Panc1 (cell line): ENCODE measurements at regions not wholly inside any gene's neighbourhood (a gene's known extent, or its start where the extent isn't known, plus 50 kb on each side); places are given as distances from the start of the nearest gene placed in this dataset.

Experiments
- ATAC-seq: fragments of 200-7000 bp; cut with Tn5 transposase; 2 replicates; pipeline ENCODE4 v1.9.1; 2020; ENCODE audit warnings: mild to moderate bottlenecking, moderate library complexity
- BruUV-seq: library from RNA; stranded (reverse); fragments of 400-500 nt; replicated peaks from 2 replicates; lab custom pipeline; 2021; lab: Mats Ljungman, UMichigan
- CTCF ChIA-PET: fragments of 300-600 bp; sonication (Branson Sonifier 250); formaldehyde crosslinking; loops from one replicate; lab custom pipeline; 2022; ENCODE audit warnings: antibody characterized with exemption; lab: Charles Lee
- POLR2A ChIA-PET: fragments of 300-600 bp; sonication (Branson Sonifier 250); formaldehyde crosslinking; loops from one replicate; lab custom pipeline; 2022; ENCODE audit warnings: antibody characterized with exemption; lab: Charles Lee
- DNase-seq: peaks from one replicate; pipeline ENCODE4 v3.0.0-alpha.2; 2010; ENCODE audit warnings: low read depth, low spot score
- H3K27ac ChIP-seq: 2 replicates; pipeline ENCODE4 v1.5.1; 2011; ENCODE audit warnings: mild to moderate bottlenecking, low read length, inconsistent platforms
- H3K27me3 ChIP-seq: fragments of 200-500 bp; sonication (Bioruptor generic); 2 replicates; pipeline ENCODE4 v1.6.0; 2014; ENCODE audit warnings: low read length, inconsistent platforms; ENCODE audit not compliant: control insufficient read depth, insufficient read depth
- H3K36me3 ChIP-seq: fragments of 200-500 bp; sonication (Bioruptor generic); 2 replicates; pipeline ENCODE4 v1.5.1; 2014; ENCODE audit warnings: inconsistent platforms, mild to moderate bottlenecking, low read length, moderate library complexity; ENCODE audit not compliant: control insufficient read depth, insufficient read depth
- H3K4me1 ChIP-seq: 2 replicates; pipeline ENCODE4 v1.5.1; 2011; ENCODE audit warnings: inconsistent platforms, mild to moderate bottlenecking, low read length, moderate library complexity; ENCODE audit not compliant: control insufficient read depth, insufficient read depth
- H3K4me3 ChIP-seq, 2 experiments: 2 replicates each; pipeline ENCODE4 v1.5.1; 2011 to 2012; ENCODE audit warnings: low read depth in 2 of 2, low read length in 2 of 2, mild to moderate bottlenecking in 2 of 2, inconsistent platforms in 1 of 2, moderate library complexity in 1 of 2
- H3K9me3 ChIP-seq: fragments of 200-500 bp; sonication (Bioruptor generic); 2 replicates; pipeline ENCODE4 v1.5.1; 2014; ENCODE audit warnings: low read depth, mild to moderate bottlenecking, inconsistent platforms, low read length, moderate library complexity; ENCODE audit not compliant: control insufficient read depth, insufficient read depth
- POLR2AphosphoS5 ChIP-seq: IDR thresholded peaks from 2 replicates; pipeline ENCODE4 v1.6.1; 2012; ENCODE audit warnings: mild to moderate bottlenecking, low read depth, low read length, moderate library complexity
- SIN3A ChIP-seq: IDR thresholded peaks from 2 replicates; pipeline ENCODE4 v1.6.1; 2012; ENCODE audit warnings: low read depth, mild to moderate bottlenecking, low read length, moderate library complexity, borderline replicate concordance; ENCODE audit not compliant: insufficient read depth
- TCF7L2 ChIP-seq: IDR thresholded peaks from 2 replicates; pipeline ENCODE4 v1.6.1; 2011; ENCODE audit warnings: mild to moderate bottlenecking, low read depth, low read length, inconsistent platforms
- in situ Hi-C: cut with HindIII; loops from 2 replicates; pipeline ENCODE4 v1.10.0; 2016; ENCODE audit warnings: low sequenced_read_pairs, low pct_unique_long_range_greater_than_20kb
- intact Hi-C: fragments of 100-400 bp; cut with micrococcal nuclease; formaldehyde crosslinking; loops from one replicate; pipeline ENCODE4 v1.10.0; 2022; ENCODE audit not compliant: unreplicated experiment
- TF ChIP-seq, protein P1 (sequence below), 2 experiments: IDR thresholded peaks; 2 replicates each; pipeline ENCODE4 v1.6.1; 2011 to 2012; ENCODE audit warnings: low read depth in 2 of 2, control low read depth in 1 of 2, low read length in 1 of 2, mild to moderate bottlenecking in 1 of 2, moderate library complexity in 1 of 2; ENCODE audit not compliant: insufficient read depth in 1 of 2
- TF ChIP-seq, protein P2 (sequence below): fragments of 450-650 bp; IDR thresholded peaks from 2 replicates; pipeline ENCODE4 v1.5.1; 2017; ENCODE audit warnings: mild to moderate bottlenecking

DNA sequence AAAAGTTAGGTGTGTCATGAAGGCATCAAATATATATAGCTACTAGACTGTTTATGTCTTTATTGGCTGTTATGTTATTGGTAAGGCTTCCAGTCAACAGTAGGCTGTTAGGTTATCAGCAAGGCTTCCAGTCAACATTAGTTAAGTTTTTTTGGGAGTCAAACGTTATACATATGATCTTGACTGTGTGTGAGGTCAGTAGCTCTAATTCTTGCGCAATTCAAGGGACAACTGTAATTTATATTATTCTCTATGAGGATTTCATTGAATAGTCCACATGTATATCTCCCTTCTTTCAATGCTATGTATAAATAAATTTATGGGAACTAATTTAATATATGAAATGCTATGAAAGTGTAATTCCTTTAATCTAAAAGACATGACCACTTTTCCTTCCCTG lies 757.5 kb upstream of the TMEFF2 start:
- DNase-seq, result no peak
- POLR2A ChIA-PET, result no interaction called here
- Histone ChIP-seq H3K4me3 (no peak overlapping the region), H3K9me3 (no peaks in the 10 kb centered on the region), H3K4me1 (no peaks in the 10 kb centered on the region), H3K36me3 (no peaks in the 10 kb centered on the region), H3K27ac (no peak overlapping the region), H3K27me3 (no peaks in the 10 kb centered on the region)
- CTCF ChIA-PET, result no interaction called here
- TF ChIP-seq SIN3A, result no peak
- TF ChIP-seq, protein P1, sequence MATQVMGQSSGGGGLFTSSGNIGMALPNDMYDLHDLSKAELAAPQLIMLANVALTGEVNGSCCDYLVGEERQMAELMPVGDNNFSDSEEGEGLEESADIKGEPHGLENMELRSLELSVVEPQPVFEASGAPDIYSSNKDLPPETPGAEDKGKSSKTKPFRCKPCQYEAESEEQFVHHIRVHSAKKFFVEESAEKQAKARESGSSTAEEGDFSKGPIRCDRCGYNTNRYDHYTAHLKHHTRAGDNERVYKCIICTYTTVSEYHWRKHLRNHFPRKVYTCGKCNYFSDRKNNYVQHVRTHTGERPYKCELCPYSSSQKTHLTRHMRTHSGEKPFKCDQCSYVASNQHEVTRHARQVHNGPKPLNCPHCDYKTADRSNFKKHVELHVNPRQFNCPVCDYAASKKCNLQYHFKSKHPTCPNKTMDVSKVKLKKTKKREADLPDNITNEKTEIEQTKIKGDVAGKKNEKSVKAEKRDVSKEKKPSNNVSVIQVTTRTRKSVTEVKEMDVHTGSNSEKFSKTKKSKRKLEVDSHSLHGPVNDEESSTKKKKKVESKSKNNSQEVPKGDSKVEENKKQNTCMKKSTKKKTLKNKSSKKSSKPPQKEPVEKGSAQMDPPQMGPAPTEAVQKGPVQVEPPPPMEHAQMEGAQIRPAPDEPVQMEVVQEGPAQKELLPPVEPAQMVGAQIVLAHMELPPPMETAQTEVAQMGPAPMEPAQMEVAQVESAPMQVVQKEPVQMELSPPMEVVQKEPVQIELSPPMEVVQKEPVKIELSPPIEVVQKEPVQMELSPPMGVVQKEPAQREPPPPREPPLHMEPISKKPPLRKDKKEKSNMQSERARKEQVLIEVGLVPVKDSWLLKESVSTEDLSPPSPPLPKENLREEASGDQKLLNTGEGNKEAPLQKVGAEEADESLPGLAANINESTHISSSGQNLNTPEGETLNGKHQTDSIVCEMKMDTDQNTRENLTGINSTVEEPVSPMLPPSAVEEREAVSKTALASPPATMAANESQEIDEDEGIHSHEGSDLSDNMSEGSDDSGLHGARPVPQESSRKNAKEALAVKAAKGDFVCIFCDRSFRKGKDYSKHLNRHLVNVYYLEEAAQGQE (IDR thresholded peaks at IDR 0.05; ENCODE audit: insufficient read depth in 1 of 2, low read depth in 2 of 2, low read length in 1 of 2), result no peak
- no peak for TF ChIP-seq POLR2AphosphoS5
- TF ChIP-seq TCF7L2, result no peak
- TF ChIP-seq, protein P2, sequence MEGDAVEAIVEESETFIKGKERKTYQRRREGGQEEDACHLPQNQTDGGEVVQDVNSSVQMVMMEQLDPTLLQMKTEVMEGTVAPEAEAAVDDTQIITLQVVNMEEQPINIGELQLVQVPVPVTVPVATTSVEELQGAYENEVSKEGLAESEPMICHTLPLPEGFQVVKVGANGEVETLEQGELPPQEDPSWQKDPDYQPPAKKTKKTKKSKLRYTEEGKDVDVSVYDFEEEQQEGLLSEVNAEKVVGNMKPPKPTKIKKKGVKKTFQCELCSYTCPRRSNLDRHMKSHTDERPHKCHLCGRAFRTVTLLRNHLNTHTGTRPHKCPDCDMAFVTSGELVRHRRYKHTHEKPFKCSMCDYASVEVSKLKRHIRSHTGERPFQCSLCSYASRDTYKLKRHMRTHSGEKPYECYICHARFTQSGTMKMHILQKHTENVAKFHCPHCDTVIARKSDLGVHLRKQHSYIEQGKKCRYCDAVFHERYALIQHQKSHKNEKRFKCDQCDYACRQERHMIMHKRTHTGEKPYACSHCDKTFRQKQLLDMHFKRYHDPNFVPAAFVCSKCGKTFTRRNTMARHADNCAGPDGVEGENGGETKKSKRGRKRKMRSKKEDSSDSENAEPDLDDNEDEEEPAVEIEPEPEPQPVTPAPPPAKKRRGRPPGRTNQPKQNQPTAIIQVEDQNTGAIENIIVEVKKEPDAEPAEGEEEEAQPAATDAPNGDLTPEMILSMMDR, result no peak
- ATAC-seq, result no peak
- in situ Hi-C loops (no loop called here), intact Hi-C loops (no loop called here)
- BruUV-seq, result no TSS peak

DNA sequence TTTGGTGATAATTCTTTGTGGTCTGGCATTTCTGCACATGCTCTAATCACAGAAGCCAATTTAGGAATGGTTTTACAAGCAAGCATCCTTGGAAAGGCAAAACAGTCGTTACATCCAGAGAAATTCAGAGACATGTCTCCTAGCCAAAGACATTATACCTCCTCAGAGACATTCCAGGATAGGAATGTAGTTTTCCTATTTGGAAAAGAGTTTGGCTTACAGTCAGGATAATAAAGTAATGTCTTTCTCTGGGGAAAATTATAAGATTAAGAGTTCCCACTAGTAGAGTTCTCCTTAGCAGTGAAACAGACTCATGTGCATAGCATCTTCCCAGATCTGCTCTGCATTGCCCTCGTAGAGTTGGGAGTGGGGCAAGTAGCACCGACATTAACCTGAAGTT lies 753.6 kb upstream of the TMEFF2 start:
- H3K27me3 ChIP-seq, result no peaks in the 10 kb centered on the region
- ChIA-PET CTCF (no interaction called here), POLR2A (no interaction called here)
- no peaks in the 10 kb centered on the region for H3K9me3 ChIP-seq
- no peak overlapping the region for H3K27ac ChIP-seq
- H3K4me3 ChIP-seq, result no peak overlapping the region
- no peaks in the 10 kb centered on the region for H3K36me3 ChIP-seq
- TF ChIP-seq TCF7L2 (no peak), POLR2AphosphoS5 (no peak), SIN3A (no peak)
- TF ChIP-seq, protein P2, result no peak
- TF ChIP-seq, protein P1 (IDR thresholded peaks at IDR 0.05; ENCODE audit: insufficient read depth in 1 of 2, low read depth in 2 of 2, low read length in 1 of 2), result no peak
- intact Hi-C loops, result no loop called here
- no peaks in the 10 kb centered on the region for H3K4me1 ChIP-seq
- in situ Hi-C loops, result no loop called here
- BruUV-seq, result no TSS peak
- ATAC-seq (no peak), DNase-seq (no peak)
